ENCODE measurements at regions not wholly inside any gene's neighbourhood (a gene's known extent, or its start where the extent isn't known, plus 50 kb on each side); places are given as distances from the start of the nearest gene placed in this dataset.

DNA sequence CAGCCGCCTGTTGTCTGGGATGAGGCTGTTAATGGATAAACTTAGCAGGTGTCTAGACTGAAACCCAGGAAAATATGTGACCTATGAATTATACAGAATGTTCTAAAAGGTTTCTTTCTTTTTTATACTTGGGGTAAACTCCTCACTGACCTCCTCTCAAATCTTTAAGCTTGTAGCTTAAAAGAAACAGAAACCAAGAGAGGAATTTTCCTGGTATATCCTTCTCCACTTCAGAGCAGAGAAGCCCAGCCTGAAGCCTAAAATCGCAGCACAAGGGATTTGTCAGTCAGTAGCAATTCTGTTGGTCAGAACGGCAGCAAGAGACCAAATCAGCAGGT lies 99.4 kb upstream of the RIPOR2 start:
- Histone ChIP-seq H3K9me3 (ENCODE audit: low read length) (no peaks in the 10 kb centered on the region), H2AFZ (ENCODE audit: low read length) (no peak overlapping the region), H3K4me1 (ENCODE audit: insufficient read depth, low read length) (no peaks in the 10 kb centered on the region), H3K9ac (ENCODE audit: insufficient read depth, low read depth, low read length) (no peak overlapping the region), H4K20me1 (ENCODE audit: insufficient read depth, low read length) (no peaks in the 10 kb centered on the region), H3K79me2 (ENCODE audit: insufficient read depth, low read length) (no peaks in the 10 kb centered on the region), H3K27me3 (ENCODE audit: control insufficient read depth in 1 of 2, insufficient read depth in 2 of 2, low read length in 2 of 2) (peaks cover 0 to 12% of the 10 kb centered on the region in 2 experiments; a peak in 2 of 5 replicates), H3K27ac (ENCODE audit: extremely low read length, insufficient read depth, low read length) (no peak overlapping the region), H3K36me3 (replicated peaks in 1 of 2; ENCODE audit: control insufficient read depth in 1 of 2, insufficient read depth in 2 of 2, low read length in 2 of 2) (no peaks in the 10 kb centered on the region), H3K4me3 (replicated peaks in 1 of 3; ENCODE audit: insufficient read depth in 1 of 3, low read depth in 2 of 3, low read length in 3 of 3) (no peak overlapping the region), H3K4me2 (ENCODE audit: low read depth, low read length) (peak overlapping the region; percentile 11; the same call in 1 of the 2 replicates)
- in situ Hi-C loops (cut with HindIII; ENCODE audit: extremely low pct_ligation_motif_present, low pct_unique_long_range_greater_than_20kb), result no loop called here
- intact Hi-C loops (cut with micrococcal nuclease; ENCODE audit: unreplicated experiment), result no loop called here
- TF ChIP-seq SRF (IDR thresholded peaks at IDR 0.05; ENCODE audit: low read depth, low read length) (no peak), ZNF749 (CRISPR knock-in tag; IDR thresholded peaks at IDR 0.05; ENCODE audit: borderline replicate concordance) (no peak)
- FAIRE-seq, result no peak
- no peak; the same call in 2 of the 3 replicates for ATAC-seq
- CTCF ChIA-PET (ENCODE audit: low intra/inter-chr PET ratio, low total read pairs), result no interaction called here
- DNase-seq (ENCODE audit: low spot score), result no peak
- POLR2A ChIA-PET, result no interaction called here
- 16% methylated on average over 3 of the region's 3 CpGs for WGBS (ENCODE audit: low lambda C conversion rate)
- no TSS peak for BruUV-seq (replicated peaks)

DNA sequence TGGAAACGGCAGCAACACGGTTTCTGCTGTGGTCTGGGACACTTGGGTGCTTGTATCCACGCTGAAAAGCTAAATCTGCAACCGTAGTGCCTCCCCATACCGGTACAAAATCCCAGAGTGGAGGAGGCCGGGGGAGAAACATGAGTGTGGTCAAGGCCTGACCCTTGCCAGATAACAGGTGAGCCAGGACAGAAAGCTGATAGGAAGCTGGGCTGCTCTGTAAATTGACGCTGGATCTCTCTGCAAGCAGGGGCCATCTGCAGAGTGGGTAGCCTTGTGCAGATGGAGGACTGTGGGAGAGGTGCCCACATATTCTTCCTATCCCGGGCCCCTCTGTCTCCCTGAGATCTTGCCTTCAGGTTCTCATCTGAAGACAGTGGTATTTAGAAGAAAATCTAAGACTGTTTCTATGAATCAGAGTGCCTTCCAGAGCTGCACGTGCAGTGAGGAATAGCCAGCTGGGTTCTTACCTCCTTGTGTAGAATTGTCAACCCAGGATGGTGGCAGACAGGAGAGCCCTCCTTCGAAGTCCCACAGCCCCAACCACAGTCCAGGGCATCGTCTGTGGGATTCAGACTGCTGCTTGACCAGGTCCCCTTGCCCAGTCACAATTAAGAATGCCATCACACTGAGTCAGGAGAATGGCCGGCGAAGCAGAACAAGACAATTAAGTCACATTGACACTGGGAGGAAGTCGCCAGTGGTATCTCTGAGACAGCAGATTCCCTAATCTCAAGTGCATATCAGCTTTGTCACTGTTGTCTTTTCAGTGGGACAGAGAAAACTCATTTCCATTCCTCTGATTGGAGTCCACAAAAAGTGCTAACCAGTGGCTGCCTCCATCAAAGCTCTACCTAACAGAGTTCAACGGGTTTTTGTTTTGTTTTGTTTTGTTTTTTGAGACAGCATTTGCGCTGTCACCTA lies 100.0 kb upstream of the RIPOR2 start:
- Histone ChIP-seq H3K9me3 (ENCODE audit: low read length) (no peaks in the 10 kb centered on the region), H3K4me3 (replicated peaks in 1 of 3; ENCODE audit: insufficient read depth in 1 of 3, low read depth in 2 of 3, low read length in 3 of 3) (no peak overlapping the region), H3K27me3 (ENCODE audit: control insufficient read depth in 1 of 2, insufficient read depth in 2 of 2, low read length in 2 of 2) (peaks cover 0 to 13% of the 10 kb centered on the region in 2 experiments; a peak in 2 of 5 replicates), H3K9ac (ENCODE audit: insufficient read depth, low read depth, low read length) (no peak overlapping the region), H3K79me2 (ENCODE audit: insufficient read depth, low read length) (no peaks in the 10 kb centered on the region), H2AFZ (ENCODE audit: low read length) (no peak overlapping the region), H3K4me2 (ENCODE audit: low read depth, low read length) (peak overlapping the region; percentile 11; the same call in 1 of the 2 replicates), H4K20me1 (ENCODE audit: insufficient read depth, low read length) (no peaks in the 10 kb centered on the region), H3K36me3 (replicated peaks in 1 of 2; ENCODE audit: control insufficient read depth in 1 of 2, insufficient read depth in 2 of 2, low read length in 2 of 2) (no peaks in the 10 kb centered on the region), H3K27ac (ENCODE audit: extremely low read length, insufficient read depth, low read length) (no peak overlapping the region), H3K4me1 (ENCODE audit: insufficient read depth, low read length) (no peaks in the 10 kb centered on the region)
- ATAC-seq (peak; percentile 68), DNase-seq (ENCODE audit: low spot score) (no peak), FAIRE-seq (no peak)
- ChIA-PET POLR2A (no interaction called here), CTCF (ENCODE audit: low intra/inter-chr PET ratio, low total read pairs) (no interaction called here)
- in situ Hi-C loops (cut with HindIII; ENCODE audit: extremely low pct_ligation_motif_present, low pct_unique_long_range_greater_than_20kb) (no loop called here), intact Hi-C loops (cut with micrococcal nuclease; ENCODE audit: unreplicated experiment) (no loop called here)
- WGBS (ENCODE audit: low lambda C conversion rate), result 16% methylated on average over 15 of the region's 16 CpGs
- BruUV-seq (replicated peaks), result no TSS peak
- TF ChIP-seq ZNF614 (CRISPR knock-in tag; IDR thresholded peaks at IDR 0.05; ENCODE audit: borderline replicate concordance) (no peak), ZNF550 (CRISPR knock-in tag; IDR thresholded peaks at IDR 0.05; ENCODE audit: borderline replicate concordance) (no peak), ZNF598 (CRISPR knock-in tag; IDR thresholded peaks at IDR 0.05; ENCODE audit: borderline replicate concordance) (no peak), HOMEZ (CRISPR knock-in tag; IDR thresholded peaks at IDR 0.05; ENCODE audit: low read depth) (no peak), ZFP36 (IDR thresholded peaks at IDR 0.05; ENCODE audit: borderline replicate concordance, low read depth, low read length, partially characterized antibody) (no peak), ZNF746 (CRISPR knock-in tag; IDR thresholded peaks at IDR 0.05) (no peak), TBL1XR1 (IDR thresholded peaks at IDR 0.05; ENCODE audit: borderline replicate concordance, low read length, partially characterized antibody) (no peak), THAP9 (CRISPR knock-in tag; IDR thresholded peaks at IDR 0.05; ENCODE audit: borderline replicate concordance) (no peak), HMG20A (CRISPR knock-in tag; IDR thresholded peaks at IDR 0.05; ENCODE audit: borderline replicate concordance) (no peak), HOXD1 (CRISPR knock-in tag; IDR thresholded peaks at IDR 0.05) (no peak), SOX5 (CRISPR knock-in tag; IDR thresholded peaks at IDR 0.05; ENCODE audit: borderline replicate concordance) (no peak)
